Panc1 (cell line): ENCODE measurements at regions not wholly inside any gene's neighbourhood (a gene's known extent, or its start where the extent isn't known, plus 50 kb on each side); places are given as distances from the start of the nearest gene placed in this dataset.

Source experiments
- ATAC-seq: fragments of 200-7000 bp; cut with Tn5 transposase; 2 replicates; pipeline ENCODE4 v1.9.1; 2020; ENCODE audit warnings: mild to moderate bottlenecking, moderate library complexity
- BruUV-seq: library from RNA; stranded (reverse); fragments of 400-500 nt; replicated peaks from 2 replicates; lab custom pipeline; 2021; lab: Mats Ljungman, UMichigan
- CTCF ChIA-PET: fragments of 300-600 bp; sonication (Branson Sonifier 250); formaldehyde crosslinking; loops from one replicate; lab custom pipeline; 2022; ENCODE audit warnings: antibody characterized with exemption; lab: Charles Lee
- POLR2A ChIA-PET: fragments of 300-600 bp; sonication (Branson Sonifier 250); formaldehyde crosslinking; loops from one replicate; lab custom pipeline; 2022; ENCODE audit warnings: antibody characterized with exemption; lab: Charles Lee
- DNase-seq: peaks from one replicate; pipeline ENCODE4 v3.0.0-alpha.2; 2010; ENCODE audit warnings: low read depth, low spot score
- H3K27ac ChIP-seq: 2 replicates; pipeline ENCODE4 v1.5.1; 2011; ENCODE audit warnings: mild to moderate bottlenecking, low read length, inconsistent platforms
- H3K27me3 ChIP-seq: fragments of 200-500 bp; sonication (Bioruptor generic); 2 replicates; pipeline ENCODE4 v1.6.0; 2014; ENCODE audit warnings: low read length, inconsistent platforms; ENCODE audit not compliant: control insufficient read depth, insufficient read depth
- H3K36me3 ChIP-seq: fragments of 200-500 bp; sonication (Bioruptor generic); 2 replicates; pipeline ENCODE4 v1.5.1; 2014; ENCODE audit warnings: inconsistent platforms, mild to moderate bottlenecking, low read length, moderate library complexity; ENCODE audit not compliant: control insufficient read depth, insufficient read depth
- H3K4me1 ChIP-seq: 2 replicates; pipeline ENCODE4 v1.5.1; 2011; ENCODE audit warnings: inconsistent platforms, mild to moderate bottlenecking, low read length, moderate library complexity; ENCODE audit not compliant: control insufficient read depth, insufficient read depth
- H3K4me3 ChIP-seq, 2 experiments: 2 replicates each; pipeline ENCODE4 v1.5.1; 2011 to 2012; ENCODE audit warnings: low read depth in 2 of 2, low read length in 2 of 2, mild to moderate bottlenecking in 2 of 2, inconsistent platforms in 1 of 2, moderate library complexity in 1 of 2
- H3K9me3 ChIP-seq: fragments of 200-500 bp; sonication (Bioruptor generic); 2 replicates; pipeline ENCODE4 v1.5.1; 2014; ENCODE audit warnings: low read depth, mild to moderate bottlenecking, inconsistent platforms, low read length, moderate library complexity; ENCODE audit not compliant: control insufficient read depth, insufficient read depth
- POLR2AphosphoS5 ChIP-seq: IDR thresholded peaks from 2 replicates; pipeline ENCODE4 v1.6.1; 2012; ENCODE audit warnings: mild to moderate bottlenecking, low read depth, low read length, moderate library complexity
- SIN3A ChIP-seq: IDR thresholded peaks from 2 replicates; pipeline ENCODE4 v1.6.1; 2012; ENCODE audit warnings: low read depth, mild to moderate bottlenecking, low read length, moderate library complexity, borderline replicate concordance; ENCODE audit not compliant: insufficient read depth
- TCF7L2 ChIP-seq: IDR thresholded peaks from 2 replicates; pipeline ENCODE4 v1.6.1; 2011; ENCODE audit warnings: mild to moderate bottlenecking, low read depth, low read length, inconsistent platforms
- in situ Hi-C: cut with HindIII; loops from 2 replicates; pipeline ENCODE4 v1.10.0; 2016; ENCODE audit warnings: low sequenced_read_pairs, low pct_unique_long_range_greater_than_20kb
- intact Hi-C: fragments of 100-400 bp; cut with micrococcal nuclease; formaldehyde crosslinking; loops from one replicate; pipeline ENCODE4 v1.10.0; 2022; ENCODE audit not compliant: unreplicated experiment
- TF ChIP-seq, protein P1 (sequence below): fragments of 450-650 bp; IDR thresholded peaks from 2 replicates; pipeline ENCODE4 v1.5.1; 2017; ENCODE audit warnings: mild to moderate bottlenecking
- TF ChIP-seq, protein P2 (sequence below), 2 experiments: IDR thresholded peaks; 2 replicates each; pipeline ENCODE4 v1.6.1; 2011 to 2012; ENCODE audit warnings: low read depth in 2 of 2, control low read depth in 1 of 2, low read length in 1 of 2, mild to moderate bottlenecking in 1 of 2, moderate library complexity in 1 of 2; ENCODE audit not compliant: insufficient read depth in 1 of 2

DNA sequence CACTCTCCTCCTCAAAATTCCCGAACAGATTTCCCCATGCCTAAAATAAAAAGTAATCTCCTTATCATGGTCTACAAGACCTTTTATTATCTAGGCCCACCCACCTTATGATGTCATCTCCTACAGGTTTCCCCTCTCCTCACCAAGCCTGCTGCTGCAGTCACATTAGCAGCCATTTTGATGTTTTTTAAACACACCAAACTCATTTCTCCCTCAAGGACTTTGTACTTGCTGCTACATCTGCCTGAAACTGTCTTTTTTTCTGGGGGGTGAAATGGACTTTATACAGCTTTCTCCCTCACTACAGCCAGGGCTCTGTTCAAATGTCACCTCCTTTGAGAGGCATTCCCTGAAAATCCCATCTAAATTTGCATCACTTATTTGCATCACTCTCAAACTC, 90.2 kb upstream of the TAB3 start:
- no peak for ATAC-seq
- POLR2A ChIA-PET: no interaction called here
- Histone ChIP-seq H3K27me3 (no peaks in the 10 kb centered on the region), H3K36me3 (no peaks in the 10 kb centered on the region), H3K4me3 (no peak overlapping the region), H3K27ac (no peak overlapping the region), H3K4me1 (no peaks in the 10 kb centered on the region), H3K9me3 (no peaks in the 10 kb centered on the region)
- TF ChIP-seq TCF7L2: no peak
- TF ChIP-seq, protein P1, sequence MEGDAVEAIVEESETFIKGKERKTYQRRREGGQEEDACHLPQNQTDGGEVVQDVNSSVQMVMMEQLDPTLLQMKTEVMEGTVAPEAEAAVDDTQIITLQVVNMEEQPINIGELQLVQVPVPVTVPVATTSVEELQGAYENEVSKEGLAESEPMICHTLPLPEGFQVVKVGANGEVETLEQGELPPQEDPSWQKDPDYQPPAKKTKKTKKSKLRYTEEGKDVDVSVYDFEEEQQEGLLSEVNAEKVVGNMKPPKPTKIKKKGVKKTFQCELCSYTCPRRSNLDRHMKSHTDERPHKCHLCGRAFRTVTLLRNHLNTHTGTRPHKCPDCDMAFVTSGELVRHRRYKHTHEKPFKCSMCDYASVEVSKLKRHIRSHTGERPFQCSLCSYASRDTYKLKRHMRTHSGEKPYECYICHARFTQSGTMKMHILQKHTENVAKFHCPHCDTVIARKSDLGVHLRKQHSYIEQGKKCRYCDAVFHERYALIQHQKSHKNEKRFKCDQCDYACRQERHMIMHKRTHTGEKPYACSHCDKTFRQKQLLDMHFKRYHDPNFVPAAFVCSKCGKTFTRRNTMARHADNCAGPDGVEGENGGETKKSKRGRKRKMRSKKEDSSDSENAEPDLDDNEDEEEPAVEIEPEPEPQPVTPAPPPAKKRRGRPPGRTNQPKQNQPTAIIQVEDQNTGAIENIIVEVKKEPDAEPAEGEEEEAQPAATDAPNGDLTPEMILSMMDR: no peak
- TF ChIP-seq, protein P2, sequence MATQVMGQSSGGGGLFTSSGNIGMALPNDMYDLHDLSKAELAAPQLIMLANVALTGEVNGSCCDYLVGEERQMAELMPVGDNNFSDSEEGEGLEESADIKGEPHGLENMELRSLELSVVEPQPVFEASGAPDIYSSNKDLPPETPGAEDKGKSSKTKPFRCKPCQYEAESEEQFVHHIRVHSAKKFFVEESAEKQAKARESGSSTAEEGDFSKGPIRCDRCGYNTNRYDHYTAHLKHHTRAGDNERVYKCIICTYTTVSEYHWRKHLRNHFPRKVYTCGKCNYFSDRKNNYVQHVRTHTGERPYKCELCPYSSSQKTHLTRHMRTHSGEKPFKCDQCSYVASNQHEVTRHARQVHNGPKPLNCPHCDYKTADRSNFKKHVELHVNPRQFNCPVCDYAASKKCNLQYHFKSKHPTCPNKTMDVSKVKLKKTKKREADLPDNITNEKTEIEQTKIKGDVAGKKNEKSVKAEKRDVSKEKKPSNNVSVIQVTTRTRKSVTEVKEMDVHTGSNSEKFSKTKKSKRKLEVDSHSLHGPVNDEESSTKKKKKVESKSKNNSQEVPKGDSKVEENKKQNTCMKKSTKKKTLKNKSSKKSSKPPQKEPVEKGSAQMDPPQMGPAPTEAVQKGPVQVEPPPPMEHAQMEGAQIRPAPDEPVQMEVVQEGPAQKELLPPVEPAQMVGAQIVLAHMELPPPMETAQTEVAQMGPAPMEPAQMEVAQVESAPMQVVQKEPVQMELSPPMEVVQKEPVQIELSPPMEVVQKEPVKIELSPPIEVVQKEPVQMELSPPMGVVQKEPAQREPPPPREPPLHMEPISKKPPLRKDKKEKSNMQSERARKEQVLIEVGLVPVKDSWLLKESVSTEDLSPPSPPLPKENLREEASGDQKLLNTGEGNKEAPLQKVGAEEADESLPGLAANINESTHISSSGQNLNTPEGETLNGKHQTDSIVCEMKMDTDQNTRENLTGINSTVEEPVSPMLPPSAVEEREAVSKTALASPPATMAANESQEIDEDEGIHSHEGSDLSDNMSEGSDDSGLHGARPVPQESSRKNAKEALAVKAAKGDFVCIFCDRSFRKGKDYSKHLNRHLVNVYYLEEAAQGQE (IDR thresholded peaks at IDR 0.05; ENCODE audit: insufficient read depth in 1 of 2, low read depth in 2 of 2, low read length in 1 of 2): no peak
- in situ Hi-C loops: no loop called here
- intact Hi-C loops: no loop called here
- BruUV-seq: no TSS peak
- DNase-seq: no peak
- CTCF ChIA-PET: no interaction called here

DNA sequence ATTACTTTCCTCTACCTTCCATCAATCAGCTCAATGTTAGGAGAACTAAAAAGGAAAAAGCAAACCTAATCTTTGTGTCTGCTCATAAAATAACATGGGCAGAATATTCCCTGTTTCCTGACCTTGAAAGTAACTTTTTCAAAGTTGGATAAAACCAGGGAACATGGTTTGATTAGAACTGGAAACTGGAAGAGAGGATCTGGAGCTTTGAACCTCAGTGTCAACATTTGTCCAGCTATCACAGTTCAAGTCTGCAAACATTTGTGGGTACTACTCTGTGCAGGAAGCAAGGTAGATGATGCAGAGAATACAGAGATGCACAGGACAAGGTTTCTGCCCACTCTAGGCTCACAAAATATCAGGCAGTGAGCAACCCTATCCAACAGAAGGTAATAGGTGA, 86.4 kb upstream of the TAB3 start:
- ChIA-PET POLR2A (no interaction called here), CTCF (no interaction called here)
- Histone ChIP-seq H3K27me3 (no peaks in the 10 kb centered on the region), H3K4me3 (no peak overlapping the region), H3K4me1 (no peaks in the 10 kb centered on the region), H3K9me3 (no peaks in the 10 kb centered on the region), H3K27ac (no peak overlapping the region), H3K36me3 (no peaks in the 10 kb centered on the region)
- intact Hi-C loops: no loop called here
- in situ Hi-C loops: no loop called here
- no TSS peak for BruUV-seq
- ATAC-seq: no peak
- no peak for TF ChIP-seq SIN3A
- TF ChIP-seq, protein P2 (IDR thresholded peaks at IDR 0.05; ENCODE audit: insufficient read depth in 1 of 2, low read depth in 2 of 2, low read length in 1 of 2): no peak
- no peak for TF ChIP-seq TCF7L2
- TF ChIP-seq, protein P1: no peak
- no peak for TF ChIP-seq POLR2AphosphoS5
- no peak for DNase-seq
